HG02763 (cell line): ENCODE measurements at regions not wholly inside any gene's neighbourhood (a gene's known extent, or its start where the extent isn't known, plus 50 kb on each side); places are given as distances from the start of the nearest gene placed in this dataset.

Experiments
- ATAC-seq: cut with Tn5 transposase; IDR thresholded peaks from one replicate; pipeline ENCODE4 v1.9.1; 2021; ENCODE audit warnings: mild to moderate bottlenecking, moderate library complexity; ENCODE audit not compliant: unreplicated experiment

DNA sequence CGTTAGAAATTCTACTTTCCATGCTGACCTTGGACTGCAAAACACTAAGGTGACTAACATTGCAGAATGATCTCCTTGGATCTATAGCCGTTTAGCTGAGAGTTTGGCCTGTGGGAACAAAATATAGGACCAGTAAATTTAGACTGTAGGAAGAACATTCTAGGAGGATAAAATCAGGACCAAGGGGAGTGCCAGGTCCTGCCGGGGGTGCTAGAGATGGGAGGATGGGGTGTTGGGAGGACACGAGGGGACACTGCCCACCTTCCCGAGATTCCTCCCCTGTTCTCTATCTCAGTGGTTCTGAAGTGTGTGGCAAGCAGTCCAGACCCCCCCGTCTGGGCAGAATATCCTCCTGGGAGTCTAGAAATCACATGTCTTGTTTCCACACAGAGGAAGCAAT lies 445.2 kb downstream of the ZSWIM6 start:
- ATAC-seq, result no peak

DNA sequence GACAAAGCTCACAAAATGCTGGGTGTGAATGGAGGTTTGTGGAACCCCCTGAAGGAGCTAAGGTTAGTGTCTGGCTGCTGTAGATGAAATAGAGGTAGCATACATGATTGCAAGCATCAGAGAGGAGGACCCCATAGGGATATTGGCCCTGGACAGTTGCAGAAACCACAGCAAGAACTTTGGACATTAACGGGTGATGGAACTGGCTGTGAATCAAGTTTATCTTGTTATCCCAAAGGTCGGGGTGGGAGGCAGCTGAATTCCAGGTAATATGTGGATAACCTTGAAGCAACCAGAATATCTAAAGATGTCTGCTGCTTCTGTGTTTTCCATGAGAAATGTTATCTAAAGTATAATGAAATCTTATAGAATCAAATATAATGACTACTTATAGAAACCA lies 447.7 kb downstream of the ZSWIM6 start:
- no peak for ATAC-seq

DNA sequence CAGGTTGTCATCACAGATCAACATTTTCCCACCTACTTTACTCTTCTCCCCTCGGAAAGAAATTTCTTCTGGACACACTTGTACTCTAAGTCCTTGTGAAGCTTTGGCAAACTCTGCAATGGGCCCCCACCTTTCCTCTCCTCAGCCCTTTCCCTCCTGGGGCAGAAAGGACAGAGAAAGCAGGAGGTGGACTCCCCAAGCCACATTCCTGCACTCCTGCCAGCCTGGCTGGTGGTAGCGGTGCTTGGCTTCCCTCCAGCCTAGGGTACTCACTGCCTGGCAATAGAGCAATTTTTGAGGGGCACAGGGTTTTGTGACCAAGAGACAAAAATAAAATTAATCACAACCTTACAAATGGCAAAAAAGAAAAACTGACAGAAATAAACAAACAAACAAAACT lies 451.4 kb downstream of the ZSWIM6 start:
- ATAC-seq, result no peak

DNA sequence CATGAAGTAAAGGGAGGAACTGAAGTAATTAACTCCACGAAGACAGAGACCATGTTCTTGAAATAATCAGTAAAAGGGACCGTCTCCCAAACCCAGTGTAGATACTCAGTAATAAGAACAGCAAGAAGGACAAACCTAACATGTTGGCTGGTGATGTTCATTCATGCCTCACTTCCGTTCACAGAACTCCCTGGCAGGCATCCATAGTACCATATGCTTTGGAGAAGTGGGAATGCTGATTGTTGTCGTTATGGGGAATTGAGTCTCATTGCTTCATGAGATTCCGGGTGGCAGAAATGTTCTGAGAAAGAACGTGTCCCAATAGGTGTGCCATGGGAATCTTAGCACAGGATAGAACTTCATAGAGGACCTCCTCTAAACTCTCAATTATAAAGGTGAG lies 452.3 kb downstream of the ZSWIM6 start:
- ATAC-seq, result no peak

DNA sequence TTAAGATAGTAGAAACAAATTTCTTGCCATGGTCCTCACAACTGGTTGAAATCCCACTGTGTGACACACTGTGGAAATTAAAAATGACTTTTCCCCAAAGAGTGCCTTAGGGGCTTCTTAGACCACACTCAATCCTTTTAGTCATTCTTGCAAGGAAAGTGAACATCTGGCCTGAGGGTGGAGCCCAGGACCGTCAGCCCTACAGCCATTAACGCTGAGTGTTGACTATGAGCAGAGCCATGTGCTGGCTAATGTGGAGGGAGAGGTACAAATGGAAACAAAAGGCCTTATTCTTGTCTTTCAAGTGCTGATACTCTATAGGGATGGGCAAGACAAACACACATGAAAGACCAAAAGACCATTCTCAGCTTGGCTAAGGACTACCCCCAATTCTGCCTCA lies 456.5 kb downstream of the ZSWIM6 start:
- ATAC-seq, result no peak

DNA sequence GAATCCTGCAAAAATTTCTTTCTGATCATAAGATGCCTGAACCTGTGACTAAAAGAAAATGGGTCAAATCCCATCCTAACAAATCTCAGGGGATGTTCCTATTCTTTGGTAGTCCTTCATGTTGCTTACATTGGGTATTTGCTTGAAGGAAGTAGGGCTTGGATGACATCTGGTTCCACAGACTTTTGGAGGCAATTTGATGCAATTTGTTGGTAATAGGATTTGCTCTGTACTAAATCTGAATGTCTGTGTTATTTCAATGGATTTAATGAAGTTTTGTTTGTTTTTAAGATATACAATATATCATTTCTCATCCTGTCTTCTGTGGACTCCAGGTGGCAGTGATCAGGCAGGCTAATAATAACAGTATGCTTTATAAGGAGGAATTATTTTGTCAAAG lies 457.9 kb downstream of the ZSWIM6 start:
- ATAC-seq, result no peak

DNA sequence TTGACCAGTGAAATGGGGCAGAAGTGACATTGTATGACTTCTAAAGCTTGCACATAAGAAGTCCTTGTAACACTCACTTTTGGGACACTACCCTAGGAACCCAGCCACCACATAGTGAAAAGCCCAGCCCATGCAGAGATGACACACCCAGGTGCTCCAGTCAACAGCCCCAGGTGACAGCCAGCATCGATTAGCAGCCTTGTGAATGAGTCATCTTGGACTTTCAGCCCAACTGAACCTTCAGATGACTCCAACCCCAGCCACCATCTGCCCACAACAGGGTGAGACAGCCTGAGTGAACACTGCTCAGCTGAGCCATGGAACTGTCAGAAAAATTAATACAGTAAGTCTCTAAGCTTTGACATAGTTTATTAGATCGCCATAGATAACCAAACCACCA lies 458.6 kb downstream of the ZSWIM6 start:
- ATAC-seq, result peak; percentile 74

DNA sequence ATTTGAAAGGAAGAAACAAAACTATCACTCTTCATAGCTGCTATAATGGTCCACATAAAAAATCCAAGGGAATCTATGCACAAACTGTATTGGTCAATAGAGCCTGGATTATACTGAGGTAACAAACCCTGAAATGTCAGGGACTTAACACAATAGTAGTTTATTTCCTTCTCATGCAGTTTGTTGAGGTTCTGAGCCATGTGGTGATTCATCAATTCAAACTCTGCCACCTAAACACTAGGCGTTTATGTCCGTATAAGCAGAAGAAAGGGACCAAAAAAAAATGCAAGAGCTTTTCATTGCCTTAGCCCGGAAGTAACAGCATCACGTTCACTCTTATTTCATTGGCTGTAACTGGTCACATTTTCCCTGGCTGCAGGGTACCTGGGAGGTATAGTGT lies 464.7 kb downstream of the ZSWIM6 start:
- ATAC-seq, result no peak

DNA sequence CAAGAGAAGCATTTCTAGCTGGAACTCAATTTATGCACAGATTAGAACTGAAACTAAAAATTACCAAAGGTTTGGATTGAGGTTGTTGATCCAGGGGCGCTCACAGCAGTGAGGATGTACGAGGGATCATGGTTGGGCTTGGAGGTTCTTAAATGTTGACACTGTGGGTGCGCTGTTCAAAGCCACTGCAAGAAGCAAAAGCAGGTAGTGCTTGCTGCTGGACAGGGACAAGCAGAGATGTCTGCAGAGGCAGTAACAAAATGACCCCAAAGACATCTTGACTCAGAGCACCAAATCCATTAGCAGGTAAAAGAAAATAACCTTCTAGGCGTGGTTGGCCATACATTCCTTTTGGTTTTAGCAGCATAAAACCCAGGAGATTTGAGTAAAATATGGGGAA lies 468.4 kb downstream of the ZSWIM6 start:
- no peak for ATAC-seq

DNA sequence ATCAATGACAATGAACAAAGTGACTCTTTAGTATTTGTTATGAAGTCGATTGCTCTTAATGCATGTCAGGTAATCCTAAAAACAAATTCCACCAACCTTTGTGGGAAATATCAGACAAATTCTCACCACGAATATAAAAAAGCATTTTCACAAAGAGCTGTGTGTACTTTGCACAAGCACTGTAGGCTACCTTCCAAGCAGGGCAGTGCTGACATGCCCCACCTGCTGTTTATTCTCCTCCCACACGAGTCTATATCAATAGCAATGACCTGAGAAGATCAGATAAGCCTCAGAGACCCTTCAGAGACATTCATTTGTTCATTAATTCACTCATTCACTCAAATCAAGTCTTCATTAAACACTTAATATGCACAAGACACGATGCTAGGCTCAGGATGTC lies 469.1 kb downstream of the ZSWIM6 start:
- no peak for ATAC-seq

DNA sequence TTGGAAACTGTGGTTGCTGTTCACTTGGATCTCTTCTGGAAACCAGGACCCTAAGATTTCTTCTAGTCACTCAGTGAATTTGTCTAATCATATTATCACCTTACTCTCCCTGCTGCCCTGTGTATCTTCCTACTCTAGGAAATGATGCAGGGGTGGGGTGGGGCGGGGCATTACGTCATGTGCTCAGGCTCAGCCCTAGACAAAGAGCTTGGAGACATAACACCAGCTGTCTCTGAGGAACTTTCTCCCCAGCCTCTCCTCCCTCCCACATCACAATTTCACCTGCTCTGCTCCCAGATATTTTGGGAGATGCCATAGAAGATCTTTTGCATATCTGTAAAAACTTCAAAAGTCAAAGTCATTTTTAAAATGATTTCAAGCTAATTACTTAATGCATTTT lies 470.4 kb downstream of the ZSWIM6 start:
- ATAC-seq, result no peak

DNA sequence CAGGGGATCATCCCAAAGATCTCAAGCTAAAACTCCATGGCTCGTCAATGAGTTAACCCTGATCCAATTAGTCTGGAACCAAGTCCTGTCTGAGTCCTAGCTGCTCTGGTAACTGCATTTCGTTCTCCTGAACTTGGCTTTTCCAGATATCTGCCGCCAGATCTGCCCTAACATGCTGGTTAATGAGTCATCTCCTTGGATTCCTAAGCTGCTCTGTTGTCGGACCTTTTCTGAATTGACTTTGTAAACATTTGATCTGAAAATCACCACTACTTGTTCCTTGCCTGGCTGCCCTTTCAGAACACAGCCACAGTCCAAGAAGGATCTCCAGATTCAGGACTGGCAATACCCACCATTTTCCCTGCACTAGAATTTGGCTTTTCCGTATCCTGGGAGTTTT lies 473.0 kb downstream of the ZSWIM6 start:
- no peak for ATAC-seq

DNA sequence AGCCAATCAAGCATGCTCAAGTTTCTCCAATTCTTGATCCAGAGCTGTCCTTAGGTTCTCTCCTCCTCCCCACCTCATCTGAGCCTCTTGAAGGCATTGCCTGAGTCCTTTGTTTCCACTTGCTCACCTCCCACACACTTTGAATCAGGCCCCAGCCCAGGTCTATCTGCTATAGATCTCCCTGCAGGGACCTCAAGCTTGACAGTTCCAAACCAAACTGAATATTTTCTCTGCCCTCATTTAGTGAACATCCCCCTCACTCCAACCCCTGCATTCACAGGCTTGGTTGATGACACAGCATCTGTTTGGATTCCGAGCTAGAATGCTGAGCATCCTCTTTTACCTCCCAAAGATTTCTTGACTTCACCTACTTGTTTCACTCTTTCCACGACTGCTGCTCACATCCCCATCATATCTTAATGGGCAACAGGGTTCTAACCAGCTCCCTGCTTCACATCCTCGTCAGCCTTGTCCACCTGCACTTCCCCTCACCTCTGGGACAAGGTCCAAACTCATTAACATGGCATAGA lies 474.5 kb downstream of the ZSWIM6 start:
- no peak for ATAC-seq

DNA sequence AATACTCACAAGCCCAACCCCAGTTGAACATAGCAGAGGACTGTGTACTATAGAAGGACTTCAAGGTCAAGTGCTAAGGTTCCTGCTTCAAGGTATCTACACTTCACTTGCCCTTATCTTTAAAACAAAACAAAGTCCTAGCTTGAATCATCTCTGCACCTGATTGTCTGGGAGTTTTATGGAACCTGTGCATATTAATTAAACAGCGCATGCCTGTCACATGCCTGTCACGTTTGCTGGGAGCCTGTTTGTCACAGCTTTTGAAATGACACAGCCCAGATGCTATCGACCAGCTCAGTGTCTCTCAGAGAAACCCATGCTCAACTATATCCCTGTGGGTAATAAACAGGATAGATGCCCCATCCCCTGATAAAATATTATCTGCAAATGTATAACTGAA lies 476.0 kb downstream of the ZSWIM6 start:
- no peak for ATAC-seq

DNA sequence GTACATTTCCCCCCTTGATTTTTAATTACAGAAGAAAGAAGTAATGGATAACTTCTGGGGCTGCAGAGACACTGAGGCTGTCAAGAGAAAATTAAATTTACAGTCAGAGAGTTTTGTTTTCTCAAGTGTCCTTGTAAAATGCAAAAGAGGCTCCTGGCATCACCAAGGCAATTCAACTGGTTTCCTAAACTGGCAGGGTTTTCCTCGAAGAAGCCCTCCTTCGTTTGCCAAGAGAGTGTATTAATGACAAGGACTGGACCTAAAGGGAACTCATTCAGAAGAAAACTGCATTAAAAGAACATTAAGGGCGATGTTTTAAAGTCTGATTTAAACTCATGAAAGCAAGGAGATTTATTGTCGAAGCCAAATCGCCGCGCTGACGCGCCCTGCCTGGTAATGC lies 476.9 kb downstream of the ZSWIM6 start:
- ATAC-seq, result no peak

DNA sequence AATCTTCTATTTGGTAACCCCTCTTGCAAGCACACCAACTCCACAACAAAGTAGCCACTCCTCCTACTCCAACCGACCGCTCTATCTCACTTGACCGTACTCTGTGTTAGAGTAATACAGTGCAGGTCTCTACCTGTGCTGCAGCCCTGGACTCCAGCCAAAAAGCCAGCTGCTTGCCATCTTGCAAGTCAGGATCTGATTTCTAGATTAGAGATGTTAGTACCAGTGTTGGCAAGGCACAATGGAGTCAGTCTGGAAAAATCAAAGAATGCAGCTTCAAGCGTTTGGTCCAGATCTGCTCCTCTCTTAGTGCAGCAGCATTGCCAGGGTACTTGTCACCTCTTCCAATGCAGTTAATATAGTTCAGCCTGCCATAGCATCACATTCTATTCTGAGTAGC lies 477.6 kb downstream of the ZSWIM6 start:
- ATAC-seq, result no peak

DNA sequence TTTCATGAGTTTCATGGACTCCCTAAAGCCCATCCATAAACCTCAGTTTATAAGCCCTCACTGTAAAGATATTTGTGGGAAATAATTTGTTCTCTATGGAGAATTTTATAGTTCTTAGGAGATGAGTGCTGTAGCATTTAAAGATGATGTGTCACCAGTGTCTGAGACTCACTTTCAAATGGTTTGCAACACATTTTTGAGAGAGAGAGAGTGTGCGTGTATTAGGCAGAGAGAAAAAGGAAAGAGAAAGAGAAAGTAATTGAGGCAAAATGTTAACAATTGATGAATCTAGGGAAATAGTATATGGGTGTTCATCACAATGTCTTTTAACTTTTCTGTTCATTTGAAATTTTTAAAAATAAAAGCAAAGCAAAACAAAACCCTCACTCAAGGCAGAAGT lies 479.0 kb downstream of the ZSWIM6 start:
- ATAC-seq, result no peak

DNA sequence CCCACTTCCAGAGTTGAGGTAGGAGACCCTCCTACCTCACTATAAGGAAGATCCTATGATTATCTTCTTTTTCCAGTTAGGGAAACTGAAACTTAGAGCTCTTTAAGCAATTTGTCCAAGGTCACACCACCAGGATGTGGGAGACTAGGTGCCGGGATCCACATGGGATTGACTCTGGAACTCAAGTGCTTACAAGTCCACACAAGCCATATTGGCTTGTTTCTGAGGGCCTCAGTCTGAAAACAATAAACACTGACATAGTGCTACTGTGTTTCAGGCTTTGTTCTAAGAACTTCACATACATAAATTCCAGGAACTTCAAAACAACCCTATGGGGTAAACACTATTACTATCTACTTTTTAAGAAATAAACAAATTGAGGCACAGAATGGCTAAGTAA lies 481.3 kb downstream of the ZSWIM6 start:
- ATAC-seq, result no peak

DNA sequence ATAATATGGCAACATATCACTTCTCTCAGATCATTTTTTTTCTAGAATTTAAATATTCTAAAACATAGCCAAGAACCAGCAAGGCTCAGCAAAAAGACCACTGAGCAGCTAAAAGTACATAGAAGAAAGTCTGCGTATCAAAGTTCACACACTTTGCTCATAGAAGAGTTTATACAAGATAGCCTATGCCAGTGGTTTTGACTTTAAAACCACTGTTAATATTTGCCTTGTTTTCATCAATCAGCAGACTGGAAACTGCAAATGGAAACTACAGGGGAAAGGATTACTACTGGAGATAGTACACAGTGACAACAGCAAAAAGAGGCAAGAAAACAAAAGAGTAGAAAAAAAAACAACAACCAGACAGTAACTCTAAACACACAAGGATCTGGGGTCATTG lies 483.3 kb downstream of the ZSWIM6 start:
- no peak for ATAC-seq

DNA sequence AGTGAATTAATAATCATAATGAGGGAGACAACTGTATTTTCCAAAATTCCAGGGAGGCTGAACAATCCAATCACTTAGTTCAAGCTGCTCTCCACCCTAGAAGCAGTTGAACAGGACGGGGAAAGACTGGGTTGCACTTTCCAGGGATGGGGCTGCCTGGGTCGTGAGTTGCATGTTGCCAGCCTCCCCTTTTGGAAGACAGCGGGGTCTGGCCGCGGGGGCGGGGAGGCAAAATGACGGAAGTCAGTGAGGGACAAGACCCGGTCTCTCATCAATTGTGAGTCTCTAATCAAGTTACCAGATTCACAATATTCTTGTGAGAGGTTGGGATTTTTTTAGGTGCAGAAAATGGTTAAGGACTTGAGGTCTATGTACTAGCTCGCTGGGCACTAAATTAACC lies 484.1 kb downstream of the ZSWIM6 start:
- no peak for ATAC-seq

DNA sequence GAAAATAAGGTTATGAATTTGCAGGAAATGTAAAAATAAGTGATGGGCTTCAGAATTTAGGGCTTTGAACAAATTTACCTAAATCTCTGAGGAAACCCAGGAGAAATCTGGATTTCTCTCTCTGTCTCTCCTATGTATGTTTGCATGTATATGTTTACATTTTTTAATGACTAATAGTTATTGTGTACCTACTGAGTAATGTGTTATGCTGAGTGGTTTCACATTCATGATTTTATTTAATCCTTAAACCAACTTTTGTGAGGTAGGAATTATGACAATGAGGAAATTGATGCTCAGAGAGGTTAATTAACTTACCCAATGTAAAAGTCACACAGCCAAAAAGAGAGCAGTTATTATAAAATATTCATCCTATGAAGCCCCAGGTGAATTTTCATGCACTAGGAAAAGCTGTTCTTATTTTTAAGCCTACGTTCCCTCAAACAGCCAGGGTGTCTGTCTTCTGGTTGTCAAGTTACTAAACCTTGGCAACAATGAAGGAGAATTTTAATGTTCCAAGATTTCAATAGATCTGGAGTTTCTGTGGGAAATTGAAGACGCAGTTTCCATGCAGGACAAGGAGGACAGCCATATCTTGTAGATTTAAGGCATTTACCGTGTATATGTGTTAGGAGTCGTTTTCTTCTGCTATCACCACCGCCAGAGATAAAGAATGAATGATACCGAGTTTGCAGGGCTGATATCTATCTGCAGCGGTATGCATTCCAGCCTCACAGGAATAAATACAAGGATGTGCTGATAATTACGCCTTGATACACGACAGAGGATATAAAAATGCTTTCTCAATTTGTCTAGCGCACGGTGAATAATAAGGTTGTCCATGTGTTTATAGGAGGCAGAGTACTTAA lies 484.8 kb downstream of the ZSWIM6 start:
- no peak for ATAC-seq

DNA sequence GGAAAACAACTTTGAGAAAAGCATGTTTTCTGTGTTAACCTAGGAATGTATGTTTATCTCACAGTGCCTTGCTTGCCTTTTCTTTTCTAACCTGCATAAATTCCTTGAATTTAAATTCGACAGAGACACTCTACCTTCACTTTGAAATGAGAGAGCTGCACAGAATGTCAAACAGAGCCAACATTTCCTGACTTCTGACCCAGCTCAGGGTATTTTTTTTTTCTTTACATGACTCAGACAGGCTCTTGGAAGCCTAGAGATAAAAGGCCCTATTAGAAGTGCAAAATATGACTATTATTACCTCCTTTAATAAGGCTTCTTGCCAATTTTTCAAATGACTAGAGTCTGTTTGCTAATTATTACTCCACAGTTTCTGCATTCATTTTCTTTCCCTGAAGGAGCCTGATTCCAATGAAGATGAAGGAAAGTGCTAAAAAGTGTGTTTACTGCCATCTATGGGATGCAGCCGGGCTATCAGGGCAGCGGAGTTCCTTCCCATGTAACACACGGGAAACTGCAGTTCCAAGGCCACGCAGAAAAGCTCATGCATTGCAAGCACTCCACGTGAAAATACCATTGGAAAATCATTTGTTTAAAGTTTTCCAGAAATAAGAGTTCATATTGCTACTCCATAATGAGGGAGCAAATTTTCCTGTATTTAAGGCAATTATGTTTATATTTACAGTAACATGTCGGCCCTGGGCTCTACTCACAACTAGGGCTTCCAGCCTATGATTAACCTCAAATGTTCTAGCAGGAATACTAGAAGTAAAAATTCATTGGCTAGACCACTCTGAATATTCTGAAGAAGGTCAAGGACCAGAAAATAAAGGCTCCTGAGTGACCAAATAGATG lies 485.6 kb downstream of the ZSWIM6 start:
- no peak for ATAC-seq
